NT2/D1 (cell line): ENCODE measurements at regions not wholly inside any gene's neighbourhood (a gene's known extent, or its start where the extent isn't known, plus 50 kb on each side); places are given as distances from the start of the nearest gene placed in this dataset.

Experiments used
- SUZ12 ChIP-seq: IDR thresholded peaks from 2 replicates; pipeline ENCODE4 v1.6.1; 2011; ENCODE audit not compliant: insufficient read length, insufficient read depth; ENCODE audit errors: extremely low read depth
- YY1 ChIP-seq: IDR thresholded peaks from 2 replicates; pipeline ENCODE4 v1.6.1; 2011; ENCODE audit not compliant: insufficient read length, insufficient read depth
- ZNF274 ChIP-seq: IDR thresholded peaks from 2 replicates; pipeline ENCODE4 v1.6.1; 2011; ENCODE audit warnings: mild to moderate bottlenecking, low read depth, low read length

DNA sequence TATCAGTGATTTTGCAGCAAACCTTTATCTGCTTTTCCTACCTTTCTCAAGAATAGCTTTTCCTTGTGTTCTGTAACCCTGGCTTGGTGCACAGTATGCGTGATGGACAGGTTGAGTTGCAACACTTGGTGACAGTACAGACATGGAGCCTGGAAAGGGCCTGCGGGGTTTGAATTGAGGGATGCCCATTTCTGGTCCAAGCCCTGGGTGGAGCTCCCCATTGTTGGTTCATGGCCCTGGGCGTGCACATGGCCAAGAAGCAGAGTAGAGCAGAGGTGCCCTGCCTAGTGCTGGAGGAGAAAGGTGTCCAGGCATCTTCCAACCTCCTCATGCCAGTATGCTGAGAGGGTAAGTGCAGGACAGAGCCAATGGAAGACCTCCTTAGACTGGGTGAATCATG lies 106.6 kb upstream of the MKLN1 start:
- TF ChIP-seq ZNF274 (no peak), YY1 (no peak), SUZ12 (no peak)
